ENCODE measurements at regions not wholly inside any gene's neighbourhood (a gene's known extent, or its start where the extent isn't known, plus 50 kb on each side); places are given as distances from the start of the nearest gene placed in this dataset.

- H3K4me3 ChIP-seq (ENCODE audit: low read depth, low read length), result no peak overlapping the region
- no peak for TF ChIP-seq CTCF (IDR thresholded peaks at IDR 0.05; ENCODE audit: low read depth, low read length, missing control alignments)
- DNase-seq (ENCODE audit: low read depth), result no peak
Measured at GRCh38 chr15:39269352-39269751, 311.5 kb upstream of the THBS1 start.

DNA sequence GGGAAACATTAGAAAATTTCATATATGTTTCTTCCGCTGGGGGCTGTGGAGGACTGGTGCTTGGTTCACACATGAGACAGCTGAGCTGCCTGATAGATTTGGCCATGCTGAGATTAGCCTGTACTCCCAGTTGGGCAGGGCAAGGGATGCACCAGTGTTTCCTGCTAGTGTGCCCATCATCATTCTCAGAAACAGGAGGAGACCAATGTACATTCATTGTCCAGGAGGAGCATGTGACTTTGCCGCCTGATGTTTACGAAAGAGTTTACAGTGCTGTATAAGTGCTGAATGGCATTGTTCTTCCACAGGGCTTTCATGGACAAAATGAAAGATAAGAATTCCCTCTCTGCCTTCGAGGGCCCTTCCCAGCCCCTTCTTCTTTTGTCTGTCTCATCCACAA lies 311.1 kb upstream of the THBS1 start:
- no peak for TF ChIP-seq CTCF (IDR thresholded peaks at IDR 0.05; ENCODE audit: low read depth, low read length, missing control alignments)

GRCh38 chr15:39270221-39270855 lies 310.5 kb upstream of the THBS1 start:
- no peak for DNase-seq (ENCODE audit: low read depth)
- no peak overlapping the region for H3K4me3 ChIP-seq (ENCODE audit: low read depth, low read length)
- TF ChIP-seq CTCF (IDR thresholded peaks at IDR 0.05; ENCODE audit: low read depth, low read length, missing control alignments), result no peak

More for the DNA sequence above, 311.1 kb upstream of the THBS1 start:
- no peak overlapping the region for H3K4me3 ChIP-seq (ENCODE audit: low read depth, low read length)
- DNase-seq (ENCODE audit: low read depth), result no peak

- no peak for TF ChIP-seq CTCF (IDR thresholded peaks at IDR 0.05; ENCODE audit: low read depth, low read length, missing control alignments)
- no peak overlapping the region for H3K4me3 ChIP-seq (ENCODE audit: low read depth, low read length)
- DNase-seq (ENCODE audit: low read depth), result no peak
Measured at GRCh38 chr15:39270934-39271333, 309.9 kb upstream of the THBS1 start.

GRCh38 chr15:39272901-39273300 lies 308.0 kb upstream of the THBS1 start:
- no peak for DNase-seq (ENCODE audit: low read depth)
- no peak for TF ChIP-seq CTCF (IDR thresholded peaks at IDR 0.05; ENCODE audit: low read depth, low read length, missing control alignments)

GRCh38 chr15:39273717-39274411 lies 307.0 kb upstream of the THBS1 start:
- no peak for TF ChIP-seq CTCF (IDR thresholded peaks at IDR 0.05; ENCODE audit: low read depth, low read length, missing control alignments)
- H3K4me3 ChIP-seq (ENCODE audit: low read depth, low read length), result no peak overlapping the region
- DNase-seq (ENCODE audit: low read depth), result no peak

More at GRCh38 chr15:39272901-39273300, 308.0 kb upstream of the THBS1 start:
- H3K4me3 ChIP-seq (ENCODE audit: low read depth, low read length), result no peak overlapping the region

- no peak overlapping the region for H3K4me3 ChIP-seq (ENCODE audit: low read depth, low read length)
- DNase-seq (ENCODE audit: low read depth), result no peak
- TF ChIP-seq CTCF (IDR thresholded peaks at IDR 0.05; ENCODE audit: low read depth, low read length, missing control alignments), result no peak
Measured at GRCh38 chr15:39275066-39275465, 305.8 kb upstream of the THBS1 start.
